SK-N-SH treated with all-trans-retinoic acid at 6 μM for 48 hours (cell line): ENCODE measurements at regions not wholly inside any gene's neighbourhood (a gene's known extent, or its start where the extent isn't known, plus 50 kb on each side); places are given as distances from the start of the nearest gene placed in this dataset.

Experiments
- ATAC-seq: fragments of 200-7000 bp; cut with Tn5 transposase; 3 replicates; pipeline ENCODE4 v1.9.1; 2020; ENCODE audit warnings: mild to moderate bottlenecking, moderate library complexity
- ARNTL ChIP-seq: fragments of 450-650 bp; formaldehyde crosslinking; IDR thresholded peaks from 2 replicates; pipeline ENCODE4 v1.5.0; 2020; ENCODE audit warnings: low read depth, mild to moderate bottlenecking, moderate library complexity, borderline replicate concordance
- CREB5 ChIP-seq: fragments of 250-450 bp; sonication (Bioruptor Pico); IDR thresholded peaks from 2 replicates; pipeline ENCODE4 v1.5.1; 2020; ENCODE audit warnings: low read depth, mild to moderate bottlenecking, moderate library complexity
- CSDC2 ChIP-seq: fragments of 250-450 bp; sonication (Bioruptor Pico); IDR thresholded peaks from 2 replicates; pipeline ENCODE4 v1.5.0; 2020; ENCODE audit warnings: mild to moderate bottlenecking, moderate library complexity
- CSRNP3 ChIP-seq: fragments of 250-450 bp; sonication (Bioruptor Pico); IDR thresholded peaks from 2 replicates; pipeline ENCODE4 v1.5.1; 2021; ENCODE audit warnings: mild to moderate bottlenecking, moderate library complexity
- ESRRG ChIP-seq: fragments of 250-450 bp; sonication (Bioruptor Pico); IDR thresholded peaks from 2 replicates; pipeline ENCODE4 v1.6.1; 2021; ENCODE audit warnings: mild to moderate bottlenecking
- GLIS3 ChIP-seq: fragments of 250-450 bp; sonication (Bioruptor Pico); IDR thresholded peaks from 2 replicates; pipeline ENCODE4 v1.5.0; 2020; ENCODE audit warnings: mild to moderate bottlenecking, moderate library complexity
- ISL1 ChIP-seq: fragments of 250-450 bp; sonication (Bioruptor Pico); IDR thresholded peaks from 2 replicates; pipeline ENCODE4 v2.1.2; 2022; ENCODE audit warnings: mild to moderate bottlenecking, moderate library complexity
- OSR1 ChIP-seq: fragments of 250-450 bp; sonication (Bioruptor Pico); IDR thresholded peaks from 2 replicates; pipeline ENCODE4 v1.8.0; 2022; ENCODE audit warnings: moderate library complexity, mild to moderate bottlenecking, inconsistent platforms
- POU6F1 ChIP-seq: fragments of 250-450 bp; sonication (Bioruptor Pico); IDR thresholded peaks from 2 replicates; pipeline ENCODE4 v1.8.0; 2021; ENCODE audit warnings: low read depth, mild to moderate bottlenecking, moderate library complexity, borderline replicate concordance
- PPARA ChIP-seq: fragments of 250-450 bp; sonication (Bioruptor Pico); IDR thresholded peaks from 2 replicates; pipeline ENCODE4 v1.5.0; 2020; ENCODE audit warnings: mild to moderate bottlenecking, borderline replicate concordance
- RARB ChIP-seq: fragments of 250-450 bp; sonication (Bioruptor Pico); IDR thresholded peaks from 2 replicates; pipeline ENCODE4 v1.8.0; 2021; ENCODE audit warnings: mild to moderate bottlenecking, moderate library complexity
- SNAI2 ChIP-seq: fragments of 250-450 bp; sonication (Bioruptor Pico); IDR thresholded peaks from 2 replicates; pipeline ENCODE4 v1.5.0; 2020; ENCODE audit warnings: mild to moderate bottlenecking, moderate library complexity
- TCF4 ChIP-seq: fragments of 250-450 bp; sonication (Bioruptor Pico); IDR thresholded peaks from 2 replicates; pipeline ENCODE4 v1.8.0; 2021; ENCODE audit warnings: mild to moderate bottlenecking, moderate library complexity, borderline replicate concordance
- ZC3H10 ChIP-seq: fragments of 250-450 bp; sonication (Bioruptor Pico); IDR thresholded peaks from 2 replicates; pipeline ENCODE4 v1.5.1; 2021; ENCODE audit warnings: mild to moderate bottlenecking, moderate library complexity
- ZFP30 ChIP-seq: fragments of 450-650 bp; formaldehyde crosslinking; IDR thresholded peaks from 2 replicates; pipeline ENCODE4 v1.5.0; 2022; ENCODE audit warnings: mild to moderate bottlenecking, moderate library complexity
- ZNF565 ChIP-seq: fragments of 450-650 bp; formaldehyde crosslinking; conservative IDR thresholded peaks from 2 replicates; pipeline ENCODE4 v1.5.0; 2020; ENCODE audit warnings: low read depth, mild to moderate bottlenecking, moderate library complexity
- ZNF70 ChIP-seq: fragments of 450-650 bp; formaldehyde crosslinking; IDR thresholded peaks from 2 replicates; pipeline ENCODE4 v1.5.0; 2020; ENCODE audit warnings: mild to moderate bottlenecking, moderate library complexity
- ZNF8 ChIP-seq: fragments of 450-650 bp; formaldehyde crosslinking; IDR thresholded peaks from 2 replicates; pipeline ENCODE4 v1.5.0; 2020; ENCODE audit warnings: mild to moderate bottlenecking, moderate library complexity
- TF ChIP-seq, protein P1 (sequence below): fragments of 250-450 bp; sonication (Bioruptor Pico); IDR thresholded peaks from 2 replicates; pipeline ENCODE4 v1.8.0; 2020; ENCODE audit warnings: mild to moderate bottlenecking, moderate library complexity, borderline replicate concordance

- TF ChIP-seq POU6F1 (CRISPR knock-in tag) = no peak
- no peak for TF ChIP-seq GLIS3
Observed at GRCh38 chr12:38983117-38983571, 77.8 kb upstream of the CPNE8 start (continued).

DNA sequence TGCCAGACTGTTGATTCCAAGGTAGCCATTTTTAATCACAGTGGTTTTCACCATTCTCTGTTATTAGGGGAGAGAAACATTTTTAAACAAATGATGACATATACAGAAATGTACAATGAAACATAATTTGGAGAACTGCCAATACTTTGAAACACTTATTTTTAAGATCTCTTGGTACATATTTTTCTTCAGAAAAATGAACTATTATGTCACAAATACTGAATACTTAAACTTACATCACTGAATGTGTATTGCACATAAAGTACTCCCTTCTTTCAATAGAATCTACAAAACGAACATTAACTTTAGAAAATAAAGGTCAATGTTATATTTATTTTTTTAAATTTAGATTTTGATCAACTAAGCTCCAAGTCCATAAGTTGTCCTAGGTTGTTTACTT, 71.7 kb upstream of the CPNE8 start:
- TF ChIP-seq ZC3H10 (CRISPR knock-in tag) (no peak), ESRRG (CRISPR knock-in tag) (no peak), GLIS3 (no peak), CSDC2 (no peak), POU6F1 (CRISPR knock-in tag) (no peak), RARB (CRISPR knock-in tag) (no peak), CSRNP3 (no peak), ISL1 (no peak), TCF4 (CRISPR knock-in tag) (no peak), ZNF70 (CRISPR knock-in tag) (no peak), CREB5 (CRISPR knock-in tag) (no peak), ZFP30 (no peak), ZNF8 (CRISPR knock-in tag) (no peak), ARNTL (CRISPR knock-in tag) (no peak)
- TF ChIP-seq, protein P1, sequence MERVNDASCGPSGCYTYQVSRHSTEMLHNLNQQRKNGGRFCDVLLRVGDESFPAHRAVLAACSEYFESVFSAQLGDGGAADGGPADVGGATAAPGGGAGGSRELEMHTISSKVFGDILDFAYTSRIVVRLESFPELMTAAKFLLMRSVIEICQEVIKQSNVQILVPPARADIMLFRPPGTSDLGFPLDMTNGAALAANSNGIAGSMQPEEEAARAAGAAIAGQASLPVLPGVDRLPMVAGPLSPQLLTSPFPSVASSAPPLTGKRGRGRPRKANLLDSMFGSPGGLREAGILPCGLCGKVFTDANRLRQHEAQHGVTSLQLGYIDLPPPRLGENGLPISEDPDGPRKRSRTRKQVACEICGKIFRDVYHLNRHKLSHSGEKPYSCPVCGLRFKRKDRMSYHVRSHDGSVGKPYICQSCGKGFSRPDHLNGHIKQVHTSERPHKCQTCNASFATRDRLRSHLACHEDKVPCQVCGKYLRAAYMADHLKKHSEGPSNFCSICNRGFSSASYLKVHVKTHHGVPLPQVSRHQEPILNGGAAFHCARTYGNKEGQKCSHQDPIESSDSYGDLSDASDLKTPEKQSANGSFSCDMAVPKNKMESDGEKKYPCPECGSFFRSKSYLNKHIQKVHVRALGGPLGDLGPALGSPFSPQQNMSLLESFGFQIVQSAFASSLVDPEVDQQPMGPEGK (CRISPR knock-in tag) = no peak
- ATAC-seq = no peak

DNA sequence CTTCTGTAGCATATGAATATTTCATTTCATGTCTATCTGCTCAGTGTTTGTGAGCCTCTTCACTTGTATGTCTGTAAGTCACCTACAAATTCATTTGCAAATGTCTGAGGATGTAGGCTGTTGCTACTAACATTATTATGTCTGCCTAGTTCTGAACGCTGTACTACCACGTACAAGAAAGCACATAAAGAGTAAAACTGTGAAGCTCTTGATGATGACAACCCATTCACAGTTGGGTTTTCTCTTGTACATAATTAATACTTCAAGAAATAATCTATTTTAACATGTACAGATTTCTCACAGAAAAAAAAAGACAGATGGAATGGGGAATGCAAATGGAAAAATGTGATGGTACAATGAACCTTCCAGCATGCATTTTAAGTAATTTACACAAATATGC, 64.3 kb upstream of the CPNE8 start:
- no peak for ATAC-seq
- TF ChIP-seq CREB5 (CRISPR knock-in tag) (no peak), ESRRG (CRISPR knock-in tag) (no peak), RARB (CRISPR knock-in tag) (no peak), CSRNP3 (no peak), PPARA (CRISPR knock-in tag) (no peak), ZFP30 (no peak), ZNF70 (CRISPR knock-in tag) (no peak), CSDC2 (no peak), SNAI2 (CRISPR knock-in tag) (no peak), ZNF565 (no peak), OSR1 (CRISPR knock-in tag) (no peak)
